Right renal cortex interstitium (tissue), 3 donors: ENCODE measurements at regions not wholly inside any gene's neighbourhood (a gene's known extent, or its start where the extent isn't known, plus 50 kb on each side); places are given as distances from the start of the nearest gene placed in this dataset.
A peak's percentile ranks its signal among the peaks of the same experiment; 100 is the strongest.
"Not testable (repeated sequence)": the region's sequence is repeated elsewhere in the genome, so short reads cannot be mapped to it uniquely, and the experiment has no call there.

Experiments
- DNase-seq, 3 donors: peaks; one replicate each; pipeline ENCODE4 v3.0.0-alpha.2; 2013; ENCODE audit warnings: low read depth in 3 of 3, low spot score in 2 of 3

DNA sequence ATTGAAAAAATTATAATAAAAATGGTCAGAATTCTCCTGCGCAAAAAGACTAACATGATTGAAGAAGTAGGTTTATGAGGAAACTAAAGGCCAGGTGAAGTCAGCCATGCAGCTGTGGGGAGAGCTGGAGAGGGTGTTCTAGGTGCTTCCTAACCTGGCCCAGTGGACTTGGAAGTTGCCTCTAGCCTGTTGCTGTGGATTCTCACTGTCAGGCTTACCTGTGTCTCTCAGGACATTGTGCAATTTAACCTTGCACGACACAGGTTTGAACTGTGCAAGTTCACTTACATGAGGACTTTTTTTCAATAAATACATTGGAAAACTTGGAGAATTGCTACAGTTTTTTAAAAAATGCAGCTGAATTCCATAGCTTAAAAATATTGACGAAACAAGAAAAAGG lies 266.4 kb downstream of the CXCL12 start:
- no peak for DNase-seq

DNA sequence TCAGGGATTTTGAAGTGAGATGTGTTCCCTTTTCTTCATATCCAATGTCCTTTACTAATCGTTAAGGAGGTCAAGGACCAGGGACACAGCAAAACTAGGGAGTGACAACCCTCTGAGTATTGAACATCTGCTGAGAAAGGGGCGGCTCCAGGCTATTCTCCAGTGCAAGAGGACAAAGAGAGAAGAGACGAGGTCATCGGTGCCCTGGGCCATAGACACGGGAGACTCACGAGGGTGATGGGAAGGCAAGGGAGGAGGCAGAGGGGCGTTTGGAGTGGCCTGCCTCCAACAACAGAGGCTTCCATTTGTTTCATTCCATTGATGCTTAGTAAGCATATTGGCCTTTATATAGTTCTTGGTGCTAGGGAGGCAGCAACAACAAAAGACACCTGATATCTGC lies 268.4 kb downstream of the CXCL12 start:
- DNase-seq: no peak

DNA sequence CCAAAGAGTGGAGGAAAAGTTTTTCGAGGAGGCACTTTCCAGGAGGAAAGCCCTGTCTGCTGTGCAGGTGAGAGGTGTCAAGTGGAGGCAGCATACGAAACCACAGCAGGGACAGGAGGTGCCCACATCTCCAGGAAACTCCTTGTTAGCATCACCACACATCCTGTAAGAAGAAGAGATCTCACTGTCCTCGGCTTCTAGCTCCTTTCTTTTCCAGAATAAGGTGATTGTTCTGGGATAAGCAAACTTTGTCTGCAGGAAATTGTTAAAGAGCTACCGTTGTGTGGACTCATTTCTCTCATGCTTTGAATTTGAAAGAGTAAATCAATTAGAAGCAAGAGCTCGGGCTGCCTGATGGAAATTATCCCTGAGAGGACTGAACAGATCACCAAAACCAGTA lies 269.4 kb downstream of the CXCL12 start:
- no peak for DNase-seq

DNA sequence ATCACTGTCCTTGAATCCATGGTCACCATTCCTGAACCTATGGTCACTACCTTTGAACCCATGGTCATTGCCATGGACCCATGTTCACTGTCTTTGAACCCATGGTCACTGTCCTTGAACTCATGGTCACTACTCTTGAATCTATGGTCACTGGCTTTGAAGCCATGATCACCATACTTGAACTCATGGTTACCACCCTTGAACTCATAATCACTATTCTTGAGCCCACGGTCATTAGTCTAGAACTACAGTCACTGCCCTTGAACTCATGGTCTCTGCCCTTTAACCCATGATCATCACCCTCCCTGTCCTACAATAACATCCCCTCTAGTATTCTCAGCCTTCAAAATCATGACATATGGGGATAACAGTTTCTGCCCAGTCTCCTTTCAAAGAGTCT lies 270.5 kb downstream of the CXCL12 start:
- DNase-seq: no peak

DNA sequence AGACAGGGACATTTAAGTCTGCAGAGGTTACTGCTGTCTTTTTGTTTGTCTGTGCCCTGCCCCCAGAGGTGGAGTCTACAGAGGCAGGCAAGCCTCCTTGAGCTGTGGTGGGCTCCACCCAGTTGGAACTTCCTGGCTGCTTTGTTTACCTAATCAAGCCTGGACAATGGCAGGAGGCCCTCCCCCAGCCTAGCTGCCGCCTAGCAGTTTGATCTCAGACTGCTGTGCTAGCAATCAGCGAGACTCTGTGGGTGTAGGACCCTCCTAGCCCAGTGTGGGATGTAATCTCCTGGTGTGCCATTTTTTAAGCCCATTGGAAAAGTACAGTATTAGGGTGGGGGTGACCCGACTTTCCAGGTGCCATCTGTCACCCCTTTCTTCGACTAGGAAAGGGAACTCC lies 272.6 kb downstream of the CXCL12 start:
- not testable (repeated sequence) for DNase-seq

DNA sequence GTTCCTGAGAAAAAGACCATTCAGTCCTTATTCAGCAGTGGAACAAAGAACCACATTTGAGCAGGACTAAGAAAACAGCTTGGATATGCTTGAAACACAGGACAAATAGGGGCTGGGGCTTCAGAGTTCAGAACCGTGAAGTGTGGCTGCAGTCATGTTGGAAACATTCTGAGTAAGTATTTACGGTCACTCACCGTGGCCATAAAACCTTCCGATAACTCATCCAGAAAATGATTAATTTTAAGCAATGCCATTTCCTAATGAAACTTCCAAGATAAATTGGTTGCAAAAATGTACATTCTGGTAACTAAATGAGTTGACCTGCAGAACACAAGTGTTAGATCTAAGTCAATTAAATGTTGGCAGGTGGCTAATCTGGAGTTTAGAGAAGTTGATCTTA lies 279.2 kb downstream of the CXCL12 start:
- DNase-seq: peak in 2 of 3 donors; percentile 26 to 29

DNA sequence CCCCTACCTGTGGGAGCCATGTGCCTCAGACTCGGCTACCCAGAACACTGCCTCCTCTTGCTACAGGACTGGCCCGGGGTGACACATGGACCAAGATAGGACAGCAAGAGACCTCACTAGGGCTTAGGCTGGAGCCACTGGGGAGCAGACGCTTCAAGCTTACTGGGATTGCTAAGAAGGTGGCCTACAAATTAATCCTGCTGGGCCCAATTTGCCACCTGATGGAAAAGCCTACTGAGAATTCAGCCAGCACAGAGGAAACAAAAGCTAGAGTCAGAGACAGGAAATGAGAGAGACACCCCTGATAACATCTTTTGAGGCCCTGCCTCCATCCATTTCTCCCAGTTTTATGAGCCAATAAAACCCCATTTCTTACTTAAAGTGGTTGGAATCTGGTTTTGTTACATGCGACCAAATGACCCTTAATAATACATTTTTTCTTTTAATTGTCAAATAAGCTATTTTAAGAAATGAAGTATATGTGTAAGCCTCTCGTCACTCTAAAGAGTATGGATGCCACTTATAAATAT lies 282.1 kb downstream of the CXCL12 start:
- no peak for DNase-seq

DNA sequence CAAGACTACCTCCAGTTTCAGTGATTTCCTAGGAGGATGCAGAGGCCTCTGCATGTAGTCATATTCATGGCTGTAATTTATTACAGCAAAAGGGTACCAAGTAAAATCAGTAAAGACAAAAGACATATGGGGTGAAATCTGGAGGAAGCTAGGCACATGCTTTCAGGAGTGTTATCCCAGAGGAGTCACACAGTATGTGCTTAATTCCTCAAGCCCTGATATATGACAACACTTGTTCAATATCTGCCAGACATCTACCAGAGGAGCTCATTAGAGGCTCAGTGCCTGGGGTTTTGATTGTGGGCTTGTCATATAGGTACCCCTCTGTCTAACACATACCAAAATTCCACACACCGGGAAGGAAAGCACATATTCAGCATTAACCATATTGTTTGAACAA lies 283.8 kb downstream of the CXCL12 start:
- DNase-seq: no peak

DNA sequence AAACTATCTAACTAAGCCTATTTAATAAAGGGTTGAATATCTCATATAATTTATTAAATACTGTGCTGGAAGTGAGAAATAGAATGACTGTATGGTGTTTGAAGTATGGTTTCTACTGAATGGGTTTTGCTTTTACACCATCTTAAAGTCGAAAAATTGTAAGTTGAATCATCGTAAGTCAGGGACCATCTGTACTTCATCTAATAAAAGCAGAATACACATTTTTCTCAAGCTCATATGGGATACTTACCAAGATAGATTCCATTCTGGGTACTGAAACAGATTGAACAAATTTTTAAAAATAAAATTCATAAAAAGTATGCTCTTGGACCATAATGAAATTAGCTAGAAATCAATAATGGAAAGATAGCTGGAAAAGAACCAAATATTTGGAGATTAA lies 285.4 kb downstream of the CXCL12 start:
- DNase-seq: no peak

DNA sequence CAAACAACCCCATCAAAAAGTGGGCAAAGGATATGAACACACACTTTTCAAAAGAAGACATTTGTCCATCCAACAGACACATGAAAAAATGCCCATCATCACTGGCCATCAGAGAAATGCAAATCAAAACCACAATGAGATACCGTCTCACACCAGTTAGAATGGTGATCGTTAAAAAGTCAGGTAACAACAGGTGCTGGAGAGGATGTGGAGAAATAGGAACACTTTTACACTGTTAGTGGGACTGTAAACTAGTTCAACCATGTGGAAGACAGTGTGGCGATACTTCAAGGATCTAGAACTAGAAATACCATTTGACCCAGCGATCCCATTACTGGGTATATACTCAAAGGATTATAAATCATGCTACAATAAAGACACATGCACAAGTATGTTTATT lies 288.7 kb downstream of the CXCL12 start:
- DNase-seq: not testable (repeated sequence)

DNA sequence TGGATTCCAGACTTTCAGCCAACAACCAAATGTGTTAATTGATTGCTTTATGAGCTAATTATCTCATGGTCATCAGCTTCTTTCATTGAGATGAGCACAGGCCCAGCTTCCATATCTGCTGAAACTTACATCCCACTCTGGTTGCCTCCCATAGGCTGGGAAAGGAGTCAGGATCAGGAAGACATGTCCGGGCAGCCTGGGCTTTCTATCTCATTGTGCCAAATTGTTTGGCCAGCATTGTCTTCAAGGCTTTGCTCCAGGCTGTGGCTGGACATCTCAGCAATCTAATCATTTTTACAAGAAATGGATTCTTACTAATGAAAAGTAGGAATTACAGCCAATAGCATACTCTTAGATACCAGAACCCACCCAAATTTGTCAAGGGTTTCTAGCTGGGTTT lies 295.2 kb downstream of the CXCL12 start:
- DNase-seq: no peak

DNA sequence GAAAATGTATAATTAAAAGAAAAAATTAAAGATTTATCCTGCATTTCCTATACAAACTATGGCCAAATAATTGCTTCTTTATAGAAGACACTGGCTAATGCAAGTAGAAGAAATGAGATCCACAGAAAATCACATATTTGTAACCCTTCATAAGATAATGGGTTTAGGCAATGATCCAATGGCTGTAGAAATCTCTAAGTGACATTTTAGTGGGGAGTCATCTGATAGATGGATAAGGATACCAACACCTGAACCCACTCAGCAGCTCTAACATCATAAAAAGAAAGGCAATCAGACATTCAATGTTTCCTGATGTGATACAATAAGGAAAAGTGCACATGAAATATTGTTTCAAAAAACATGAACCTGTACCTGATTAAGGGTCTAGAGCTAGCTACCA lies 297.5 kb downstream of the CXCL12 start:
- DNase-seq: no peak

DNA sequence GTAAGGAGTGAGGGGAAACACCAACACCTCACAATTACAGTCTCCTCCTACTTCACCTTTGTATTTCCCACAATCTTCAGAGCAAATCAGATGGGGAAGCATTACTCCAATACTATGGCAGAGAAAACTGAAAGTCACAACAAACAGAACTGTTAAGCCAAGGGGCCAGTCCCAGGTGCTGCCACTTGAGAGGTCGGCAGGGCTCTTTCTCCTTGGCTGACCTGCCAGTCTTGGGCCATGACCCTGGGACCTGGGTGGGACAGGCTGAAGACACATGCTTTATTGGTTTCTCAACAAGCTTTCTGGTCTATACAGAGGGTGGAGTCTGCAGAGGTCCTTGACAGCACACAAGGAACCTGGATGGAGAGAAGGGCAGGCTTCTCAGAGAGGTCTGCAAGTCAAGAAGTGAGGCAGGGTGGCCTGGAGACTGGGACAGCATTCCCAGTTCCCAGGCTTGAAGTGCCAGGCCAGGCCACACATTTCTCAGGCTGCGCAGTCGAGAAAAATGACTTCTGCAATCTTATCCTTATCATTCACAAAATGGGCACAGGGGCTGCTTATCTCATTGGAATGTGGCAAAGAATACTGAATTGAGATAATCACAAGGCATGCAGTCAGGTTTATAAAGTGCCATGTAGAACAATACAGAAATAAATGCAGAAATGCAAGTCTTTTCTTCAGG lies 301.0 kb downstream of the CXCL12 start:
- no peak for DNase-seq

DNA sequence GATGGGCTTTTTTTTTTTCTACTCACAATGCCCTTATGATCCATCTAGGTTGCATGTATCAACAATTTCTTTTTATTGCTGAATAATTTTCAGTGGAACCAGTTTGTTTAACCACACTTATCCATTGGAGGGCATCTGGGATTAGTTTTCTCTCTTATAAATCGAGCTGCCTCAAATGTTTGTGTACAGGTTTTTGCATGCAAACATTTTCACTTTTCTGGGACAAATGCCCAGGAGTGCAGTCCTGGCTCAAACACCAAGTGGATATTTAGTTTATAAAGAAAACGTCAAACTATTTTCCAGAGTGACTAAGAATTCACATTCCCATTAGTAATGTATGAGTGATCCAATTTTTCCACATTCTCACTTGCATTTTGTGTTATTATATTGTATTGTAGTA lies 313.4 kb downstream of the CXCL12 start:
- DNase-seq: no peak

DNA sequence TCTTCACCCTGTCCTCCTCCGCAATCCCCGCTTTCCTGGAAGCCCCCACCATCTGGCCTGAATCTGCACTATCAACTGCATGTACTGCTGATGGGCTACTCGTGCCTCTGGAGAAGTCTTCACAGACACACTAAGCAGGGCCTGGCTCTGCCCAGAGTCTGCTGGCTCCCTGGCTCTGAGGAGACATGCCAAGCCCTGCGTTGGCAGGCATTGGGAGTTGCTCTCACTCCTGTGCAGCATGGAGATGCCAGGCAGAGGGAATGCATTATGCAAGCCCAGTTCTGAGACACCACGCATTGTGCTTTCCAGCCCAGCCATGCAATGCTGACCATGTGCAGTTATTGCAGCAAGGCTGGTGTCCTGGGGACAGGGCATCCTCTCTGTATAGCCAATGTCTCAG lies 314.6 kb downstream of the CXCL12 start:
- no peak for DNase-seq

DNA sequence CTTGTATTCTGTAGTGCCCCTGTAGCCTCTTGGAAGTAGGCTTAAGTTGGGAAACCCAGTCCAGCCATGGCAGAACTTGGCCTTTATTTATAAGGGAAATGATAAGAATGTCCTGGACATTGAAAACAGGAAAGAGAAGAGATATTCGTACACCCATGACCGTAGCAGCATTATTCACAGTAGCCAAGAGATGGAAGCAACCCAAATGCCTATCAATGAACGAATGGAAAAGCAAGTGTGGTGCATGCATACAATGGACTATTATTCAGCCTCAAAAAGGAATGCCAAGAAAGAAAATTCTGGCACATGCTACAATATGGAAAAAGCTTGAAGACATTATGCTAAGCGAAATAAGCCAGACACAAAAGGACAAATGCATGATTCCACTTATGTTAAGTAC lies 315.3 kb downstream of the CXCL12 start:
- DNase-seq: no peak

DNA sequence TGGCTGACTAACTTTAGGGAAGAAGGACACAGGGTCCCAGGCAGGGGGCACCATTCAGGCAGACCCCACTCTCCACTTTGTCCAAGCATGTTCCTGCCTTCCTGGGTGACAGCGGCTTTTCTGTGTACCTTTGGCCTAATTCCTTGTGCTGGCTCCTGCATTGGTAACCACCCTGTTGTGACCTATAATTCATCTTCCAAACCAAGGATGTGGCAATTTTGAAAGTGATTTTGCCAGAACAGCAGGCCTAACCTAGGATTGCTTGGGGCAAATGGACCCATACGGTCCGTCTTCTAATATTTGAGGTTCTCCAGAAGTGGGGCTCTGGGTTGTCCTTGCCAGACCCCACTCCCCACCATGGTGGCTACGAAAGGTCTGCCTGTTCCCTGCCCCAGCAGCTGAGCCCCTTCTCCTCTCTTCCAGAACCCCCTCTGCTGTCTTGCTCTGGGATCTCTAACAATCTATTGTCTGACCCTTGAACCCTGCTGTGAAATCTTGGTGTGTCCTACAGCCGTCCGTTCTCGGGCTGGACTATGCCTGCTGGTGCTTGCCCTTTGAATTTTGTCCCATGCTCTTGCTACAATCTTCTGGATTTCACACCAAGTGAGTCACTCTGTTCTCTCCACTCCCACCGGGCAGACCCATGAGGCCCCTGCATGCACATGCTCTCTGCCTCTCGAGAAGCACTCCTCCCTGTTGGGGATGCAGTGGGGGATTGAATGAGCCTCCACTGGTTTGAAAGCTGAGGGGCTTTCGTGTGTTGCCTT lies 316.0 kb downstream of the CXCL12 start:
- no peak for DNase-seq

DNA sequence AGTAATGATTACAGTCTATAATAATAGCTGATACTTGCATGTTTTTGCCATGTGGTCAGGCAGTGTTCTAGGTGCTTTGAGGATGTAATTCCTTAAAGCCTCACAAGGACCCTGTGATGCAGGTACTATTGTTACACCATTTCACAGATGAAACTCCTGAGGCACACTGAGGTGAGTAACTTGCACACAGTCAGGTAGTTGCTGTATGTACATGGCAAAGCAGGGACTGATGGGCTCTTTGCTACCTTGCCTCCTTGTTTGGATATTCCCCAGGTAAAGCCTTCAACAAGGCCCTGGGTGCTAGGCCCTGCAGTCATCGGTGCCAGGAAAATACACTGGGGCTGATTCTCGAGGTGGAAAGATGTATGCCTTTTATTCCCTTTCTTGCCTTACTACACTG lies 317.5 kb downstream of the CXCL12 start:
- DNase-seq: no peak

DNA sequence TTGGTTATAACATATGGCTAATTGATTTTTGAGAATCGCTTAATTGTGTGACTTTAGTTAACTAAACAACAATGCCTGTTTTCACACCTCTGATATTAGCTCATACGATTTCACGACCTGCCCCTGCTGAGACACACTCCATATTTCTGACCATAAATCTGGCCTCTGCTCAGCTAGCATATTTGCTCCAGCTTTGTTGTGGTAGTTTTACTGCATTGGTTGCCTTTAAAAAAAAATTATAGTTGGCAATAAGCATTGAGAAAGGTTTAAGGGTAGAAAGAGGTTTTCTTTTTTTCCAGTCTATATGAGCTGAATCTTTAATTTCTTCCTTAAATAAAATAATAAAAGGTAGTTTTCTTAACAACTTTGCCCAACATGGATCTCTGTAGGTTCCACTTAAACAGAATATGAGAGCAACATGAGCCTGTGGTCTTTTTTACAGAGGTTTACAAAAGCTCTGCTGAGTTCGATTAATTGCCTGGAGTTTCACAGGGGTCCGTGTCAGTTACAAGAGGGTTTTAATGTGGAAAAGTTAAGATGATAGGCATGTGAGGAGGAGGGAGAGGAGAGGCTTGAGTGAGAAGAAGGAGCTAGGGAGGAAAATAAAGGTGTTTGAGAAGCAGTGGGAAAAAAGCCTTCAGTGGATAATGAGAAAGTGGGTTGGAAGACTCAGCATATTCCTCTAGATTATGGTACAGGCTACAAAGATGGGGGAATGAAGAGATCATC lies 318.2 kb downstream of the CXCL12 start:
- DNase-seq: no peak

DNA sequence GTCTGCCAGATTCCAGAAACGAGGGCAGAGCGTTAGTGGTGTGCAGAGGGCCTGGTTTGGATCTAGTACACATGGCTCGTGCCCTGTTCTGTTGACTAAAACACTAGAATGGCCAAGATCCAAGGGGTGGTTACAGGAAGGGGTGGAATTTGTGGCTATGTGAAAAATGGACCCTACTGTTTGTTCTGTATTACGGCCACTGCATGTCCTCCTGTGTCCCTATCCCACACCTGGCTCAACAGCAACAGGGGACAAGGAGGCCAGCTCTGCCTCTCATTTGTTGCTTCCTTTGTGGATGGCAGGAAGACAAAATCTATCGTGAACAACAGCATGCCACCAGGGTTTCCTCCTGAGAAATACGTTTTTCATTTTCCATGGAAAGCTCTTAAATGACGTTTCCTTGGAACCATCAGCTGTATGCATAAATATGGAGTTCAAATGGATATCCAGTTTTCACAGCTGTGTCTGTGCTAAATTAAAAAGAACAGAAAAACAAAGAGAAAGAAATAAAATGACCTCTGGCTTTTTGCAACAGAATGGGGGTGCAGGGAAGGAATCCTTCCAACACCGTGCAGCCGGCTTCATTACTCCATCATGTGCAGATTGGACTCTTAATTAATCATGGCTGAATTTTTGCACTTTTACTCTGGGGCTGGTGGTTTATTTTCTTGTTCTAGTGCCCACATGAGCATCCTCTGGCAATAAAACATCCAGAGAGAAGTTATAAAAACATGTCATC lies 318.9 kb downstream of the CXCL12 start:
- DNase-seq: no peak
